ENCODE measurements at regions not wholly inside any gene's neighbourhood (a gene's known extent, or its start where the extent isn't known, plus 50 kb on each side); places are given as distances from the start of the nearest gene placed in this dataset.

- TF ChIP-seq SETDB1 (IDR thresholded peaks at IDR 0.05; ENCODE audit: insufficient read length, low read length) (no peak), ZNF785 (tag by site-specific recombination; IDR thresholded peaks at IDR 0.05) (no peak), ZNF629 (tag by site-specific recombination; IDR thresholded peaks at IDR 0.05) (no peak), ZNF174 (tag by site-specific recombination; IDR thresholded peaks at IDR 0.05) (no peak), ZNF248 (tag by site-specific recombination; IDR thresholded peaks at IDR 0.05) (no peak)
Observed at GRCh38 chr7:9082203-9082602, 648.8 kb downstream of the NXPH1 start.

All from HEK293 (cell line).